Lung (tissue), 11 donors: ENCODE measurements at regions not wholly inside any gene's neighbourhood (a gene's known extent, or its start where the extent isn't known, plus 50 kb on each side); places are given as distances from the start of the nearest gene placed in this dataset.

Source experiments
- ATAC-seq: fragments of 200-7000 bp; cut with Tn5 transposase; one replicate; pipeline ENCODE4 v1.9.1; 2020; ENCODE audit warnings: moderate number of reproducible peaks; ENCODE audit not compliant: insufficient read depth, low FRiP score
- DNase-seq, 3 donors: peaks; one replicate each; pipeline ENCODE4 v3.0.0-alpha.2; 2013 to 2017
- H3K27ac ChIP-seq, 2 donors: one replicate each; pipeline ENCODE4 v1.5.1; 2013; ENCODE audit warnings: mild to moderate bottlenecking in 2 of 2, moderate library complexity in 2 of 2, control low read depth in 1 of 2, inconsistent platforms in 1 of 2, low read depth in 1 of 2, low read length in 1 of 2
- H3K27me3 ChIP-seq, 3 donors: one replicate each; pipeline ENCODE4 v1.5.1; 2013; ENCODE audit warnings: low read length in 2 of 3; ENCODE audit not compliant: control insufficient read depth in 3 of 3, insufficient read depth in 3 of 3
- H3K36me3 ChIP-seq, 4 donors: one replicate each; pipeline ENCODE4 v1.5.1; 2013; ENCODE audit warnings: low read length in 4 of 4, mild to moderate bottlenecking in 1 of 4, moderate library complexity in 1 of 4; ENCODE audit not compliant: control insufficient read depth in 4 of 4, insufficient read depth in 4 of 4
- H3K4me1 ChIP-seq, 5 donors: one replicate each; pipeline ENCODE4 v1.5.1; 2013; ENCODE audit warnings: low read length in 5 of 5, mild to moderate bottlenecking in 2 of 5, moderate library complexity in 1 of 5; ENCODE audit not compliant: control insufficient read depth in 5 of 5, insufficient read depth in 5 of 5
- H3K4me3 ChIP-seq: one replicate; pipeline ENCODE4 v1.5.1; 2013; ENCODE audit warnings: mild to moderate bottlenecking, control low read depth, moderate library complexity
- H3K9ac ChIP-seq, 2 donors: one replicate each; pipeline ENCODE4 v1.5.1; 2013; ENCODE audit warnings: low read length in 2 of 2, control low read depth in 1 of 2; ENCODE audit not compliant: insufficient read depth in 1 of 2
- H3K9me3 ChIP-seq, 4 donors: one replicate each; pipeline ENCODE4 v1.5.1; 2013; ENCODE audit warnings: low read length in 3 of 4, mild to moderate bottlenecking in 1 of 4, moderate library complexity in 1 of 4; ENCODE audit not compliant: control insufficient read depth in 4 of 4, insufficient read depth in 3 of 4
- WGBS, 2 donors: extraction: QIAGEN DNeasy Blood & Tissue Kit; methylation state at CpG; one replicate each; pipeline ENCODE4 v1.1.7; 2013; 5-methylcytosine and 5-hydroxymethylcytosine counted together
- TF ChIP-seq, protein P1 (sequence below): IDR thresholded peaks from 2 replicates; pipeline ENCODE4 v1.5.1; 2012; ENCODE audit warnings: mild to moderate bottlenecking; ENCODE audit errors: control extremely low read depth, extremely low read depth
- donor health status: control.
- donor health status: control.
- donor health status: Bipolar disorder and iron deficiency.
- donor health status: healthy.
- donor health status: DM: yes; HTN: yes; CAD: no.

DNA sequence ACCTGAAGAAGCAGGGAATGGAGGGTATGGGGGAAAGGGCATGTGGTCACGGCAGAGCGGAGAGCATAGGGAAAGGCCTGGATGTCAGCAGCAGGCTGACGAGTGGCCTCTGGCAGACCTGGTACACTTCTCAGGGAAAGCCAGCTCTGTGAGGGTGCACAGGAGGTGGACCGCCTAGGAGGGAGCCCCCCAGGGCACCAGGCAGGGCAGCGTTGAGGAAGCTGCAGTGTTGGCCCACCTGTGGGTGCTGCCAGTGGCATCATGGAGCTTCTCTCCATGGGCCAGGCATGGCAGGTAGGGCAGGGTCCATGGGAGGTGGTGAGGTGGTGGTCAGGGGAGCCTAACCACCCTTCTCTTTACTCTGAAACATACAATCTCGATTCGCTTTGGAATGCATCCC lies 143.0 kb upstream of the PITX1 start:
- Histone ChIP-seq H3K4me3 (no peak overlapping the region), H3K9ac (no peak overlapping the region), H3K36me3 (no peaks in the 10 kb centered on the region), H3K27me3 (peaks cover 0 to 2% (median 0%) of the 10 kb centered on the region in 3 donors), H3K27ac (no peak overlapping the region), H3K4me1 (no peaks in the 10 kb centered on the region), H3K9me3 (peaks cover 0 to 3% (median 0%) of the 10 kb centered on the region in 4 donors)
- DNase-seq (no peak), ATAC-seq (no peak)
- TF ChIP-seq, protein P1, sequence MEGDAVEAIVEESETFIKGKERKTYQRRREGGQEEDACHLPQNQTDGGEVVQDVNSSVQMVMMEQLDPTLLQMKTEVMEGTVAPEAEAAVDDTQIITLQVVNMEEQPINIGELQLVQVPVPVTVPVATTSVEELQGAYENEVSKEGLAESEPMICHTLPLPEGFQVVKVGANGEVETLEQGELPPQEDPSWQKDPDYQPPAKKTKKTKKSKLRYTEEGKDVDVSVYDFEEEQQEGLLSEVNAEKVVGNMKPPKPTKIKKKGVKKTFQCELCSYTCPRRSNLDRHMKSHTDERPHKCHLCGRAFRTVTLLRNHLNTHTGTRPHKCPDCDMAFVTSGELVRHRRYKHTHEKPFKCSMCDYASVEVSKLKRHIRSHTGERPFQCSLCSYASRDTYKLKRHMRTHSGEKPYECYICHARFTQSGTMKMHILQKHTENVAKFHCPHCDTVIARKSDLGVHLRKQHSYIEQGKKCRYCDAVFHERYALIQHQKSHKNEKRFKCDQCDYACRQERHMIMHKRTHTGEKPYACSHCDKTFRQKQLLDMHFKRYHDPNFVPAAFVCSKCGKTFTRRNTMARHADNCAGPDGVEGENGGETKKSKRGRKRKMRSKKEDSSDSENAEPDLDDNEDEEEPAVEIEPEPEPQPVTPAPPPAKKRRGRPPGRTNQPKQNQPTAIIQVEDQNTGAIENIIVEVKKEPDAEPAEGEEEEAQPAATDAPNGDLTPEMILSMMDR, result no peak
- 92 to 94% methylated on average over 7 of the region's 7 CpGs for WGBS, 2 donors

DNA sequence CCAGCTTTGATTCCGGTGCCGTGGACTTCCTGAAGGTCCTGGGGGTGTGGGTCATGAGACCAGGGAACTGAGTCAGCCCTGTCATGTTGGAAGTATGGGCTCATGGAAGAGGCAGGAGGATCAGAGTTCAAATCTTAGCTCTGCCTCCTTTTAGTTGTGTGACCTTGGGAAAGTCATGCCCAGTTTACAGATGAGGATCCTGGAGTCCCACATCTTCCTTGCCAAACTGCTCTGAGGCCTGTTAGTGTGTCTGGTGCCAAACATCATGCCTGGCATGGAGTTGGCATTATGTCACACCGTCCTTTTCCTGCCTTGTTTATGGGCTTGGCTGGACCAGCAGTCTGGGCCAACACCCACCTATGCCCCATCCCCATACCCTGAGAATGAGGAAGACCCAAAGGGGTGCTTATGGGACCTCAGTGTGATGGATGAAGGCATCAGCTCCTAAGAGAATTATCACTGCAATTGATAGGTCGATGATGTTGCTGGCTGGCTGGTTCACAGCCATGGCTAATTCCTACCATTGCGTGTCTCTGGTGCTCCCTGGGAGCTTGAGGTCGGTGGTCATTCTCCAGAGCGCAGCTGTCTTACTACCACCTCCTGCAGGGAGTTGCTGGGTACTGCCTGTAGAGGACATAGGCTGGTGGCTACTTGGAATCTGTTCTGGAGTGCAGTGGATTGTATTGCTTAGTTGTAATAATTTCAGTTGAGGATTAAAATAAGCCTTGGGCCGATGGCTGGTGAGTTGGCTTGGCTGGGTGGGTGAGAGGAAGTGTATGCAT lies 140.5 kb upstream of the PITX1 start:
- ATAC-seq, result no peak
- no peaks in the 10 kb centered on the region for H3K4me1 ChIP-seq
- 80 to 82% methylated on average over 8 of the region's 8 CpGs for WGBS, 2 donors
- H3K9ac ChIP-seq, result no peak overlapping the region
- TF ChIP-seq, protein P1, result no peak
- no peak overlapping the region for H3K27ac ChIP-seq
- H3K27me3 ChIP-seq, result peaks cover 0 to 12% (median 11%) of the 10 kb centered on the region in 3 donors
- H3K9me3 ChIP-seq, result no peaks in the 10 kb centered on the region
- no peak for DNase-seq
- H3K4me3 ChIP-seq, result no peak overlapping the region
- H3K36me3 ChIP-seq, result no peaks in the 10 kb centered on the region

DNA sequence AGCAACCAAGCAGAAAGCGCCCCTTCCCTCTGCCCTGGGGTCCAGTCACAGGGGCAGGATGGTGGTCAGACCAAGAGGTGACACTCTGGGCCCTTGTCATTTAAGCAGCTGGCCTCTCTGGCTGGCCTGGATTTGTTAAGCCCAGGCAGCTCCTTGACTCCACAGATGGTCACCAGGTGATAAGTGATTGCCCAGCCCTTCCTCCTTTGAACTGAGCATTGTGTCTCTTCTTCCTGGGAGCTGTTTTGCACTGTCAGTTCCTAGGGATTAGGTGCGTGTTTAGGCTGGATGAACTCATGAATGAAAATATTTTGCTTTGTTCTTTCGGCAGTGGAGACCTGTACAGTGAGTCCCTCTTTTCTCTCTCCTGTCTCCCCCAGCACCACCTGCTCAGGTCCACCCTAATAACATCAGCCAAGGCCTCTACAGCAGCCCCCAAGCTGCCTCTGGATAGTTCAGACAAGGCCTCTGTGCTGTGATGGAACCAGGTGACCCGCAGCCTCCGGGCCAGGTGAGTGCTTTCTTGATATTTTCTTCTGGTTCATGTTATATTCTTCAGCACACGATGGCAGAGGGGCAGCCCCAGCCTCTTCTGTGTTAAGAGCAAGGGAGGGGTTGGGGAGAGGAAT lies 139.7 kb upstream of the PITX1 start:
- Histone ChIP-seq H3K9me3 (no peaks in the 10 kb centered on the region), H3K27me3 (peaks cover 0 to 12% (median 11%) of the 10 kb centered on the region in 3 donors), H3K36me3 (no peaks in the 10 kb centered on the region), H3K4me1 (no peaks in the 10 kb centered on the region), H3K27ac (no peak overlapping the region), H3K9ac (no peak overlapping the region), H3K4me3 (no peak overlapping the region)
- DNase-seq (no peak), ATAC-seq (no peak)
- 77 to 80% methylated on average over 6 of the region's 6 CpGs for WGBS, 2 donors
- TF ChIP-seq, protein P1, result no peak
